K562 (cell line): ENCODE measurements at regions not wholly inside any gene's neighbourhood (a gene's known extent, or its start where the extent isn't known, plus 50 kb on each side); places are given as distances from the start of the nearest gene placed in this dataset.

Source experiments
- ATAC-seq: fragments of 200-7000 bp; cut with Tn5 transposase; 3 replicates; pipeline ENCODE4 v1.9.1; 2020; ENCODE audit warnings: moderate library complexity
- BruUV-seq: library from RNA; stranded (reverse); fragments of 400-500 nt; replicated peaks from 2 replicates; lab custom pipeline; 2021; lab: Mats Ljungman, UMichigan
- CTCF ChIA-PET: fragments of 300-600 bp; formaldehyde crosslinking; extraction: SDS; loops from one replicate; lab custom pipeline; 2021; ENCODE audit warnings: low intra/inter-chr PET ratio; lab: Yijun Ruan, JAX
- POLR2A ChIA-PET: fragments of 300-600, 350-650 bp; sonication (Branson Sonifier 250); formaldehyde crosslinking; extraction: SDS; loops from one replicate; lab custom pipeline; 2021; ENCODE audit warnings: antibody characterized with exemption, inconsistent platforms; lab: Yijun Ruan, JAX
- DNase-seq, 4 experiments: peaks; one replicate each; pipeline versions ENCODE4 v3.0.0 to v3.0.0-alpha.2; 2011 to 2018; ENCODE audit warnings: low spot score in 3 of 4, mixed read lengths in 3 of 4; ENCODE audit errors: extremely low read depth in 1 of 4
- FAIRE-seq: peaks from 2 replicates; lab custom pipeline; 2011; peaks lifted over from hg19 to GRCh38; lab: Jason Lieb, UNC
- H2AFZ ChIP-seq: 2 replicates; pipeline ENCODE4 v1.6.0; 2011; ENCODE audit warnings: low read depth, low read length, control low read depth, inconsistent platforms
- H3K27ac ChIP-seq: fragments of 200-600 bp; 3 replicates; pipeline ENCODE4 v1.8.0; 2011; ENCODE audit warnings: low read depth, mild to moderate bottlenecking, control low read depth, inconsistent platforms, low read length, moderate library complexity, mixed read lengths; ENCODE audit errors: extremely low read depth
- H3K27me3 ChIP-seq, 2 experiments: fragments of 300-600 bp in 1 of 2; 2 replicates in 1 of 2; 3 replicates in 1 of 2; pipeline versions ENCODE4 v1.6.0 to v1.8.0; 2011; ENCODE audit warnings: inconsistent platforms in 2 of 2, low read length in 2 of 2, mild to moderate bottlenecking in 1 of 2, mixed read lengths in 1 of 2, moderate library complexity in 1 of 2; ENCODE audit not compliant: control insufficient read depth in 2 of 2, insufficient read depth in 2 of 2
- H3K36me3 ChIP-seq: fragments of 300-600 bp; 3 replicates; pipeline ENCODE4 v1.8.0; 2011; ENCODE audit warnings: mild to moderate bottlenecking, low read length, inconsistent platforms; ENCODE audit not compliant: control insufficient read depth, insufficient read depth
- H3K4me1 ChIP-seq, 2 experiments: fragments of 200-600 bp in 1 of 2; replicated peaks in 1 of 2; 2 replicates in 1 of 2; 3 replicates in 1 of 2; pipeline versions ENCODE4 v1.5.1 to v1.8.0; 2011; ENCODE audit warnings: inconsistent platforms in 2 of 2, low read length in 2 of 2, mild to moderate bottlenecking in 1 of 2, mixed read lengths in 1 of 2, moderate library complexity in 1 of 2; ENCODE audit not compliant: control insufficient read depth in 2 of 2, insufficient read depth in 2 of 2
- H3K4me2 ChIP-seq: 2 replicates; pipeline ENCODE4 v1.6.1; 2011; ENCODE audit warnings: low read length, control low read depth, inconsistent platforms, mixed read lengths; ENCODE audit not compliant: insufficient read depth
- H3K4me3 ChIP-seq: fragments of 200-600 bp; sonication (generic), shearing (Covaris generic); 2 replicates; pipeline ENCODE4 v1.5.1; 2016; ENCODE audit warnings: control low read depth, inconsistent platforms
- H3K79me2 ChIP-seq: fragments of 200-600 bp; 3 replicates; pipeline ENCODE4 v1.8.0; 2011; ENCODE audit warnings: low read length, inconsistent platforms; ENCODE audit not compliant: control insufficient read depth, insufficient read depth
- H3K9ac ChIP-seq, 2 experiments: 2 replicates each; pipeline versions ENCODE4 v1.6.0 to v1.6.1; 2011; ENCODE audit warnings: low read depth in 2 of 2, low read length in 2 of 2, control low read depth in 1 of 2, inconsistent platforms in 1 of 2, mild to moderate bottlenecking in 1 of 2, mixed read lengths in 1 of 2; ENCODE audit not compliant: insufficient read depth in 1 of 2
- H3K9me1 ChIP-seq: one replicate; pipeline ENCODE4 v1.6.0; 2011; ENCODE audit warnings: inconsistent platforms, mild to moderate bottlenecking, low read length, moderate library complexity; ENCODE audit not compliant: control insufficient read depth, insufficient read depth
- H3K9me3 ChIP-seq: replicated peaks from 2 replicates; pipeline ENCODE4 v1.5.1; 2011; ENCODE audit warnings: low read depth, low read length, inconsistent platforms; ENCODE audit not compliant: control insufficient read depth, insufficient read depth
- H4K20me1 ChIP-seq: replicated peaks from 2 replicates; pipeline ENCODE4 v1.6.1; 2011; ENCODE audit warnings: low read length, inconsistent platforms, mixed read lengths; ENCODE audit not compliant: control insufficient read depth, insufficient read depth
- ARNT ChIP-seq, 2 experiments: fragments of 450-650 bp; IDR thresholded peaks; 2 replicates each; pipeline ENCODE4 v1.6.1; 2016; ENCODE audit warnings: mild to moderate bottlenecking in 1 of 2
- CEBPG ChIP-seq, 3 experiments: fragments of 200-800 bp in 1 of 3; sonication (Bioruptor generic) in 1 of 3; sonication (generic) in 1 of 3; formaldehyde crosslinking in 1 of 3; IDR thresholded peaks in 2 of 3; conservative IDR thresholded peaks in 1 of 3; 2 replicates each; pipeline versions ENCODE4 v1.6.1 to v1.8.0; 2016 to 2022; ENCODE audit warnings: missing compliant biosample characterization in 2 of 3, missing genetic modification characterization in 2 of 3, mild to moderate bottlenecking in 1 of 3, missing genetic modification reagents in 1 of 3
- CREBBP ChIP-seq: IDR thresholded peaks from one replicate; pipeline ENCODE4 v1.6.1; 2012; ENCODE audit warnings: low read depth, mild to moderate bottlenecking, control low read depth, inconsistent platforms, low read length
- FOSL1 ChIP-seq: fragments of 200-800 bp; sonication (Bioruptor generic); conservative IDR thresholded peaks from 2 replicates; pipeline ENCODE4 v1.6.1; 2016; ENCODE audit warnings: missing genetic modification characterization, missing compliant biosample characterization
- HDAC3 ChIP-seq: fragments of 450-650 bp; IDR thresholded peaks from 2 replicates; pipeline ENCODE4 v1.6.1; 2018; ENCODE audit warnings: borderline replicate concordance, mild to moderate bottlenecking, moderate library complexity; ENCODE audit not compliant: partially characterized antibody
- HNRNPUL1 ChIP-seq: fragments of 200-400 bp; formaldehyde crosslinking; IDR thresholded peaks from 2 replicates; pipeline ENCODE4 v1.6.1; 2017; ENCODE audit warnings: low read length
- MAFG ChIP-seq: fragments of 450-650 bp; conservative IDR thresholded peaks from 2 replicates; pipeline ENCODE4 v1.6.1; 2016; ENCODE audit warnings: missing genetic modification characterization, missing compliant biosample characterization
- MTA3 ChIP-seq: fragments of 450-650 bp; formaldehyde crosslinking; IDR thresholded peaks from 2 replicates; pipeline ENCODE4 v1.6.1; 2017; ENCODE audit warnings: mild to moderate bottlenecking, borderline replicate concordance
- MYBL2 ChIP-seq, 2 experiments: fragments of 450-650 bp in 1 of 2; sonication (generic) in 1 of 2; formaldehyde crosslinking in 1 of 2; IDR thresholded peaks; 2 replicates each; pipeline versions ENCODE4 v1.6.1 to v1.8.1; 2017 to 2022; ENCODE audit warnings: borderline replicate concordance in 1 of 2, inconsistent platforms in 1 of 2, low read depth in 1 of 2, mild to moderate bottlenecking in 1 of 2, missing genetic modification reagents in 1 of 2, moderate library complexity in 1 of 2
- PML ChIP-seq: IDR thresholded peaks from 2 replicates; pipeline ENCODE4 v1.6.1; 2012; ENCODE audit warnings: low read length, inconsistent platforms
- SMAD1 ChIP-seq: fragments of 150-350 bp; IDR thresholded peaks from 2 replicates; pipeline ENCODE4 v1.6.1; 2014; ENCODE audit warnings: low read length, low read depth; ENCODE audit not compliant: partially characterized antibody
- ZC3H11A ChIP-seq: IDR thresholded peaks from 2 replicates; pipeline ENCODE4 v1.6.1; 2012; ENCODE audit warnings: low read depth, low read length, improper control_type of control experiment
- WGBS: fragments of 100-300 bp; shearing (Covaris generic); methylation state at CpG from one replicate; pipeline ENCODE4 v1.1.6; 2016; ENCODE audit warnings: low coverage, mixed read lengths; ENCODE audit not compliant: insufficient coverage; ENCODE audit errors: missing lambda C conversion rate; 5-methylcytosine and 5-hydroxymethylcytosine counted together
- in situ Hi-C: fragments of 300-500 bp; cut with MboI; formaldehyde crosslinking; loops from 4 replicates; pipeline ENCODE4 v1.15.0; 2018; ENCODE audit warnings: inconsistent platforms, mixed read lengths
- intact Hi-C: fragments of 100-400 bp; cut with micrococcal nuclease; formaldehyde crosslinking; loops from 2 replicates; pipeline ENCODE4 v1.14.2; 2022
- TF ChIP-seq, protein P1 (sequence below): sonication (generic); formaldehyde crosslinking; IDR thresholded peaks from 2 replicates; pipeline ENCODE4 v1.4.0; 2020; ENCODE audit warnings: mild to moderate bottlenecking, missing genetic modification reagents
- TF ChIP-seq, protein P2 (sequence below): conservative IDR thresholded peaks from 2 replicates; pipeline ENCODE4 v1.6.1; 2011; ENCODE audit warnings: low read depth, mild to moderate bottlenecking, low read length; ENCODE audit not compliant: control insufficient read depth

DNA sequence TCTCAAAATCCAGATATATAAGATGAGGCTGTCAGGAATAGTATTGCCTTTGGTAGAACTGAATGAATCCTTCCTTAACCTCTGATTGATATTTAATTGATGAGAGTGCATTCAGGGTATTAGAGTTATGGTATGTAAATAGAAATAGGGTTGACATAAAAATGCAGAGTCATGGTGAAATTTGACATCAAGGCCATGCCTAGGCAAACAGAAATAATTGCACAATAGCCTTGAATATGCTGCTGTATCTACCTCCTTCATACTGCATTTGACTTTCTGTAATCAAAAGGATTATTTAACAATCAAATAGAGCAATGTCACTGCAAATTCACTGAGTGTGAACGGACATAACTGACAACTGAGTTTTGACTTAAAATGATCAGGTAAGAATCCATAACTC, 1316.3 kb downstream of the STIM2 start:
- FAIRE-seq: no peak
- no peak overlapping the region for H3K4me3 ChIP-seq
- no peaks in the 10 kb centered on the region for H4K20me1 ChIP-seq
- no TSS peak for BruUV-seq
- no peak overlapping the region for H3K4me2 ChIP-seq
- H3K79me2 ChIP-seq: no peaks in the 10 kb centered on the region
- POLR2A ChIA-PET: no interaction called here
- H3K27ac ChIP-seq: no peak overlapping the region
- no peaks in the 10 kb centered on the region for H3K9me3 ChIP-seq
- intact Hi-C loops (no loop called here), in situ Hi-C loops (no loop called here)
- CTCF ChIA-PET: no interaction called here
- ATAC-seq: no peak
- TF ChIP-seq MYBL2 (IDR thresholded peaks at IDR 0.05; ENCODE audit: low read depth) (no peak), MYBL2 (CRISPR knock-in tag; IDR thresholded peaks at IDR 0.05; ENCODE audit: borderline replicate concordance) (no peak), MAFG (tag) (peak; percentile 62), CEBPG (CRISPR knock-in tag; IDR thresholded peaks at IDR 0.05) (no peak), CEBPG (tag; conservative IDR thresholded peaks at IDR 0.05 in 1 of 2, IDR thresholded peaks at IDR 0.05 in 1 of 2) (0 out of 4 replicates have a peak, but pooled peaks of 1 of the 2 experiments have one; percentile 9), HDAC3 (no peak)
- 0% methylated on average over 1 of the region's 1 CpG for WGBS
- H3K9me1 ChIP-seq: no peaks in the 10 kb centered on the region
- H3K9ac ChIP-seq: no peak overlapping the region
- no peak for DNase-seq
- H3K36me3 ChIP-seq: no peaks in the 10 kb centered on the region
- H2AFZ ChIP-seq: no peak overlapping the region
- H3K4me1 ChIP-seq: no peaks in the 10 kb centered on the region
- no peaks in the 10 kb centered on the region for H3K27me3 ChIP-seq

DNA sequence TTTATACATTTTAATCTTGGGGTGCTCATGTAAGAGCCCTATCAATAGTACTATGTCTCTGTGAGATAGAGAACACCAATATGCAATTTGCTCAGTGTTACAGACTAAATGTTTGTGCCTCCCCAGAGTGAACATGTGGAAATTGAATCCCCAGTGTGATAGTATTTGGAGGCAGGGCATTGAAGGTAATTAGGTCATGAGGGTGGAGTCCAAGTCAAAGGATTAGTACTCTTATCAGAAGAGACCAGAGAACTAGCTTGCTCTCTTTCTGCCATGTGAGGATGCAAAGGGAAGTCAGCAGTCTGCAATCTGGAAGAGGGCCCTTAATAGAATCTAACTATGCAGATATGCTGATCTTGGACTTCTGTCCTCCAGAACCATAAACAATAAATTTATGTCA, 1317.0 kb downstream of the STIM2 start:
- H3K27me3 ChIP-seq: no peaks in the 10 kb centered on the region
- ATAC-seq (no peak), DNase-seq (no peak), FAIRE-seq (no peak)
- CTCF ChIA-PET: no interaction called here
- no peak overlapping the region for H2AFZ ChIP-seq
- H3K9ac ChIP-seq: no peak overlapping the region
- no peak overlapping the region for H3K27ac ChIP-seq
- no peaks in the 10 kb centered on the region for H3K4me1 ChIP-seq
- H3K79me2 ChIP-seq: no peaks in the 10 kb centered on the region
- H3K4me3 ChIP-seq: no peak overlapping the region
- no TSS peak for BruUV-seq
- POLR2A ChIA-PET: no interaction called here
- intact Hi-C loops (no loop called here), in situ Hi-C loops (no loop called here)
- no peak overlapping the region for H3K4me2 ChIP-seq
- H4K20me1 ChIP-seq: no peaks in the 10 kb centered on the region
- H3K9me1 ChIP-seq: no peaks in the 10 kb centered on the region
- no peaks in the 10 kb centered on the region for H3K36me3 ChIP-seq
- H3K9me3 ChIP-seq: no peaks in the 10 kb centered on the region
- TF ChIP-seq, protein P1, sequence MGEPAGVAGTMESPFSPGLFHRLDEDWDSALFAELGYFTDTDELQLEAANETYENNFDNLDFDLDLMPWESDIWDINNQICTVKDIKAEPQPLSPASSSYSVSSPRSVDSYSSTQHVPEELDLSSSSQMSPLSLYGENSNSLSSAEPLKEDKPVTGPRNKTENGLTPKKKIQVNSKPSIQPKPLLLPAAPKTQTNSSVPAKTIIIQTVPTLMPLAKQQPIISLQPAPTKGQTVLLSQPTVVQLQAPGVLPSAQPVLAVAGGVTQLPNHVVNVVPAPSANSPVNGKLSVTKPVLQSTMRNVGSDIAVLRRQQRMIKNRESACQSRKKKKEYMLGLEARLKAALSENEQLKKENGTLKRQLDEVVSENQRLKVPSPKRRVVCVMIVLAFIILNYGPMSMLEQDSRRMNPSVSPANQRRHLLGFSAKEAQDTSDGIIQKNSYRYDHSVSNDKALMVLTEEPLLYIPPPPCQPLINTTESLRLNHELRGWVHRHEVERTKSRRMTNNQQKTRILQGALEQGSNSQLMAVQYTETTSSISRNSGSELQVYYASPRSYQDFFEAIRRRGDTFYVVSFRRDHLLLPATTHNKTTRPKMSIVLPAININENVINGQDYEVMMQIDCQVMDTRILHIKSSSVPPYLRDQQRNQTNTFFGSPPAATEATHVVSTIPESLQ (CRISPR knock-in tag): no peak
- TF ChIP-seq, protein P2, sequence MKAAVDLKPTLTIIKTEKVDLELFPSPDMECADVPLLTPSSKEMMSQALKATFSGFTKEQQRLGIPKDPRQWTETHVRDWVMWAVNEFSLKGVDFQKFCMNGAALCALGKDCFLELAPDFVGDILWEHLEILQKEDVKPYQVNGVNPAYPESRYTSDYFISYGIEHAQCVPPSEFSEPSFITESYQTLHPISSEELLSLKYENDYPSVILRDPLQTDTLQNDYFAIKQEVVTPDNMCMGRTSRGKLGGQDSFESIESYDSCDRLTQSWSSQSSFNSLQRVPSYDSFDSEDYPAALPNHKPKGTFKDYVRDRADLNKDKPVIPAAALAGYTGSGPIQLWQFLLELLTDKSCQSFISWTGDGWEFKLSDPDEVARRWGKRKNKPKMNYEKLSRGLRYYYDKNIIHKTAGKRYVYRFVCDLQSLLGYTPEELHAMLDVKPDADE: no peak
- no peak for TF ChIP-seq PML
- TF ChIP-seq MTA3: no peak
- no peak for TF ChIP-seq CREBBP
- no peak for TF ChIP-seq ZC3H11A
- no peak for TF ChIP-seq SMAD1
- no peak for TF ChIP-seq HNRNPUL1
- TF ChIP-seq FOSL1 (tag): no peak
- no peak for TF ChIP-seq ARNT (IDR thresholded peaks at IDR 0.05)
